Esophagus muscularis mucosa (tissue), 3 donors: ENCODE measurements at regions not wholly inside any gene's neighbourhood (a gene's known extent, or its start where the extent isn't known, plus 50 kb on each side); places are given as distances from the start of the nearest gene placed in this dataset.
"Not testable (repeated sequence)": the region's sequence is repeated elsewhere in the genome, so short reads cannot be mapped to it uniquely, and the experiment has no call there.

Source experiments
- CTCF ChIP-seq, 3 experiments: fragments of 200-600 bp in 2 of 3; fragments of 450-650 bp in 1 of 3; sonication (generic) in 2 of 3; IDR thresholded peaks; one replicate each; pipeline ENCODE4 v1.5.1; 2017 to 2019; ENCODE audit warnings: antibody characterized with exemption in 3 of 3, mild to moderate bottlenecking in 2 of 3, moderate library complexity in 1 of 3
- POLR2A ChIP-seq: fragments of 450-650 bp; IDR thresholded peaks from one replicate; pipeline ENCODE4 v1.6.1; 2017; ENCODE audit warnings: antibody characterized with exemption, moderate library complexity, mild to moderate bottlenecking, low read depth
- POLR2AphosphoS5 ChIP-seq, 2 donors: sonication (generic); formaldehyde crosslinking; IDR thresholded peaks; one replicate each; pipeline ENCODE4 v1.6.1; 2017; ENCODE audit warnings: antibody characterized with exemption in 2 of 2

- TF ChIP-seq CTCF (IDR thresholded peaks at IDR 0.05); POLR2A; POLR2AphosphoS5 (IDR thresholded peaks at IDR 0.05): not testable (repeated sequence)
These were observed 72.5 kb upstream of the FOXK1 start for GRCh38 chr7:4609576-4609975.
